H1 (cell line): ENCODE measurements at regions not wholly inside any gene's neighbourhood (a gene's known extent, or its start where the extent isn't known, plus 50 kb on each side); places are given as distances from the start of the nearest gene placed in this dataset.

Experiments used
- GABPA ChIP-seq: IDR thresholded peaks from 2 replicates; pipeline ENCODE4 v1.6.1; 2011; ENCODE audit warnings: mild to moderate bottlenecking, low read length, moderate library complexity, borderline replicate concordance; ENCODE audit not compliant: insufficient read depth
- MAFK ChIP-seq: IDR thresholded peaks from 2 replicates; pipeline ENCODE4 v1.6.1; 2012; ENCODE audit warnings: low read depth, mild to moderate bottlenecking, improper control_type of control experiment, low read length
- ZNF274 ChIP-seq: IDR thresholded peaks from 2 replicates; pipeline ENCODE4 v1.7.0; 2012; ENCODE audit warnings: low read length, borderline replicate concordance; ENCODE audit errors: extremely low read depth

GRCh38 chr7:121578669-121579068 is 182.6 kb upstream of the FAM3C start (continued):
- TF ChIP-seq ZNF274 (no peak), MAFK (no peak), GABPA (no peak)
- TF ChIP-seq, all 59 proteins: peak for 0
